Liver (tissue), 3 donors: ENCODE measurements at regions not wholly inside any gene's neighbourhood (a gene's known extent, or its start where the extent isn't known, plus 50 kb on each side); places are given as distances from the start of the nearest gene placed in this dataset.

ENCODE experiments used
- JUND ChIP-seq, 2 donors: IDR thresholded peaks; 2 replicates each; pipeline ENCODE4 v1.6.1; 2016; ENCODE audit warnings: antibody characterized with exemption in 2 of 2
- SP1 ChIP-seq: IDR thresholded peaks from 2 replicates; pipeline ENCODE4 v1.6.1; 2018; ENCODE audit warnings: antibody characterized with exemption, mild to moderate bottlenecking
- TF ChIP-seq, protein P1 (sequence below): fragments of 150-350 bp; IDR thresholded peaks from 2 replicates; pipeline ENCODE4 v1.5.1; 2017; ENCODE audit warnings: improper control_type of control experiment, low read depth, low read length; ENCODE audit not compliant: missing input control
- donor health status: healthy.
- donor health status: healthy.

GRCh38 chr16:5619304-5619703 lies 521.7 kb upstream of the EEF2KMT start:
- TF ChIP-seq SP1 (no peak), JUND (IDR thresholded peaks at IDR 0.05) (no peak)
- TF ChIP-seq, protein P1, sequence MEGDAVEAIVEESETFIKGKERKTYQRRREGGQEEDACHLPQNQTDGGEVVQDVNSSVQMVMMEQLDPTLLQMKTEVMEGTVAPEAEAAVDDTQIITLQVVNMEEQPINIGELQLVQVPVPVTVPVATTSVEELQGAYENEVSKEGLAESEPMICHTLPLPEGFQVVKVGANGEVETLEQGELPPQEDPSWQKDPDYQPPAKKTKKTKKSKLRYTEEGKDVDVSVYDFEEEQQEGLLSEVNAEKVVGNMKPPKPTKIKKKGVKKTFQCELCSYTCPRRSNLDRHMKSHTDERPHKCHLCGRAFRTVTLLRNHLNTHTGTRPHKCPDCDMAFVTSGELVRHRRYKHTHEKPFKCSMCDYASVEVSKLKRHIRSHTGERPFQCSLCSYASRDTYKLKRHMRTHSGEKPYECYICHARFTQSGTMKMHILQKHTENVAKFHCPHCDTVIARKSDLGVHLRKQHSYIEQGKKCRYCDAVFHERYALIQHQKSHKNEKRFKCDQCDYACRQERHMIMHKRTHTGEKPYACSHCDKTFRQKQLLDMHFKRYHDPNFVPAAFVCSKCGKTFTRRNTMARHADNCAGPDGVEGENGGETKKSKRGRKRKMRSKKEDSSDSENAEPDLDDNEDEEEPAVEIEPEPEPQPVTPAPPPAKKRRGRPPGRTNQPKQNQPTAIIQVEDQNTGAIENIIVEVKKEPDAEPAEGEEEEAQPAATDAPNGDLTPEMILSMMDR = no peak
